HepG2 (cell line): ENCODE measurements at regions not wholly inside any gene's neighbourhood (a gene's known extent, or its start where the extent isn't known, plus 50 kb on each side); places are given as distances from the start of the nearest gene placed in this dataset.

Experiments
- AGO2 ChIP-seq: fragments of 200-400 bp; formaldehyde crosslinking; optimal IDR thresholded peaks from 2 replicates; pipeline ENCODE3; 2017; ENCODE audit warnings: mild to moderate bottlenecking, low read depth, low read length, moderate library complexity
- FOXM1 ChIP-seq: sonication (generic); formaldehyde crosslinking; IDR thresholded peaks from 2 replicates; pipeline ENCODE4 v1.5.0; 2020; ENCODE audit warnings: missing genetic modification reagents
- HIC2 ChIP-seq: sonication (generic); formaldehyde crosslinking; IDR thresholded peaks from 2 replicates; pipeline ENCODE4 v1.9.0; 2022; ENCODE audit warnings: low read depth, missing genetic modification reagents
- NR2C2 ChIP-seq: sonication (generic); formaldehyde crosslinking; IDR thresholded peaks from 2 replicates; pipeline ENCODE4 v1.4.0; 2020; ENCODE audit warnings: missing genetic modification reagents, mild to moderate bottlenecking, moderate library complexity, borderline replicate concordance
- TCF7 ChIP-seq: sonication (generic); IDR thresholded peaks from 2 replicates; pipeline ENCODE4 v1.6.1; 2016; ENCODE audit warnings: antibody characterized with exemption, low read depth

- TF ChIP-seq NR2C2 (CRISPR knock-in tag) = no peak
- no peak for TF ChIP-seq AGO2
- TF ChIP-seq HIC2 (CRISPR knock-in tag) = no peak
- TF ChIP-seq TCF7 = no peak
- TF ChIP-seq FOXM1 = no peak
Observed at GRCh38 chr10:111565542-111565941, 488.7 kb downstream of the ADRA2A start.
